Stimulated activated CD4-positive, alpha-beta T cell treated with anti-CD3 and anti-CD28 coated beads, Interleukin-15, amount 100 ng/mL, for 24 hours (primary cell): ENCODE measurements at regions not wholly inside any gene's neighbourhood (a gene's known extent, or its start where the extent isn't known, plus 50 kb on each side); places are given as distances from the start of the nearest gene placed in this dataset.

Source experiments
- DNase-seq: peaks from one replicate; pipeline ENCODE4 v3.0.0-alpha.2; 2020

DNA sequence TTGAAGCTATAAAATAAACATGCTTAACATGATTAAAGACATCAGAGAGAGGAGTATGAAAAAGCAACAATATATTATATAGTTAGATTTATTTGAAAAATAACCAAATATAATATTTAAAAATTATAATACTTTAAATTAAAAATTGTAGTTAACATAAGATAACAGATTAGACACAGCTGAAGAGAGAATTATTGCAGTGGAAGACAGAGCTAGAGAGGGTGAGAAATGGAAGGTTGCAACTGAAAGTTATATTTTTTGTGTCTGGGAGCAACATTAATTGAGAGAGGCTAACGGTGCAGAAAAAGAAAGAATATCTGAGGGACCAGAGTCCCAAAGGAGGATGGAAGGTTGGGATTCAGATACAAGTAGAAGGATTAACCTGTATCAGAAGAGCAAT lies 548.9 kb upstream of the FZD8 start:
- DNase-seq = no peak

DNA sequence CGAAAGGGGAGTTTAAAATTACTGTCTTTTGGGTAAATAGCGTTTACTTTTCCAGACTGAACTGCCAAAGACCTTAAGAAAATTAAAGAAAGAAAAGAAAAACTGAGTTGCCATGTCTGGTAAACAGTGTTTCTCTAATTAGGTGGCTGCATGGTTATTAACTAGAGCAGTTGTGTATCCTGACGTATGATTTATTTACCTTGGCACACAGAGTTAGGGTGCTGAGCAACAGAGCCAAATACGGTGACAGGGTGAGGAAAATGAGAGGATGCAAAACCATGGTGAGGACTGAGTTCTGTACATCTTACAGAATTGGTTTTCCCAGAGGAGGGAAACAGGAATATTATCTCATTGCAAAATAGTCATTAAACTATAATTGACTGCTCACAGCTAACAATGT lies 546.4 kb upstream of the FZD8 start:
- no peak for DNase-seq

GRCh38 chr10:36188080-36188453 lies 546.0 kb upstream of the FZD8 start:
- no peak for DNase-seq

GRCh38 chr10:36187380-36188079 lies 545.4 kb upstream of the FZD8 start:
- no peak for DNase-seq

- no peak for DNase-seq
Observed at GRCh38 chr10:36185097-36185496, 543.0 kb upstream of the FZD8 start.

- DNase-seq = no peak
Observed at GRCh38 chr10:36183726-36184125, 541.6 kb upstream of the FZD8 start.

DNA sequence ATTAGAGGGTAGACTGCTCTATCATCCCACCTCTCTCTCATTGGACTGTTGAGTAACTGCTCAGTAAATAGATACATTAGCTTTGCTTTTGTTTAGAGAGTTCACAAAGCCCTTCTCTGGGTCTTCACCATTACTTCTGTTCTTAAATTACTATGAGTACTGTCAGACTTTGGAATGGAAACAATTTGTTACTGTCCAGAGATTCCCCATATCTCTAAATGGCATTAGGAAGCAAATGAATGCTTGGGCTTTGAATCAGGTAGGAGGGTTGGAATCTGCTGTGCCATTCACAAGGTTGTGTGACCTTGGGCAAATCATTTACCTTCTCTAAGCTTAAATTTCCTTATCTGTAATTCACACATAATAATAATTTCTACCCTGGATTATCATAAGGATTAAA lies 541.0 kb upstream of the FZD8 start:
- no peak for DNase-seq

DNA sequence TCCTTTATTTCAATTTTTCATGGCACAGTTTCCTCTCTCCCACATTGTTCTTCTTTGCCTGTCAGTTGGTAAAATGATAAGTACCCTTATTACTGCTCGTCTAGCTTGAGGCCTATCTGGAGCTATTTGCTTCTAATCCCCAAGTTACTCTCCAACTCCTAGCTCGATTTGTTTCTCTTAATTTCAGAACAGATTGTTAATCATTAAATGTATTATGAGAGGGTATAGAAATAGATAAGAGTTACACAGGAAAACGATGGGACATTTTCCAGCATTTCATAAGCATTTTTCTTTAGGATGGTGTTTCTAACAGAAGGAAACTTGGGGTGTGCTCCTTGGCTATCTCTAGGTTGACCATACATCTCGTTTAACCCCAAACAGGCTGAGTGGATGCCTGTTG lies 540.5 kb upstream of the FZD8 start:
- no peak for DNase-seq

DNA sequence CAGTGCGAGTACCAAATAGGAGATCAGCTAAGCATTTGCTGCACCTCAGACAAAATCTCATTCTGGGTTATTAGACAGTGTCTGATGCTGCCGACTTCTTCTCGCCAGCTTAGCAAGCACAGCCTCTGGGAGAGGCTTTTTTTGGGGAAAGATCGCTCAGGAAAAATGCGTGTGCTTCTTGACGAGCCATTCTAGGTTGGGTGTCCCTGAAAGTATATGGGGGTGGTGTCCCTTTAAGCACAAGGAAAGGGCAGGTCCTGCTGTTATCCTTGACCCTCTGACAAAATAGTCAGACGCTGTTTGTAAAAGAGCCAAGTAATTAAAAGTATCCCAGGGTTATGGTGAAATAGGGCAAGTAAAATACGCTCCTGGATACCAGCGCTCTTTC lies 540.1 kb upstream of the FZD8 start:
- DNase-seq = no peak

GRCh38 chr10:36181426-36182178 lies 539.5 kb upstream of the FZD8 start:
- DNase-seq = no peak

DNA sequence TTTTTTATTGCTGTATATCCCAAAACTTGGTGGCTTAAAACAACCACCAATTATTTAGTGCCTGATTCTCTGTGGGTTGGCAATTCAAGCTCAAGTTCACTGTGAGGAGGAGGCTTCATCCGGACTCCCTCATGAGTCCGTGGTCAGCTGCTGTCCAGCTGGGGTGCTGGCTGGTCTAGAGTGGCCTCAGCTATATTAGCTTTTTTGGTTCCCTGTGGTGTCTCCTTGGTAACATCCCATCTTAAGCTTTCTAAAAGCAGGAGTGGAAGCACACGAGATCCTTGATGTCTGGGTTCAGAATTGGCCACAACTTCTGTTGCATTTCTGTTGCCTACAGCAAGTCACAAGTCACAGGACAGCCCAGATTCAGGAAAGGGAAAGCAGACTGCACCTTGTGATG lies 536.5 kb upstream of the FZD8 start:
- DNase-seq = no peak

GRCh38 chr10:36177071-36177470 lies 535.0 kb upstream of the FZD8 start:
- no peak for DNase-seq

GRCh38 chr10:36175954-36176353 lies 533.9 kb upstream of the FZD8 start:
- DNase-seq = no peak

DNA sequence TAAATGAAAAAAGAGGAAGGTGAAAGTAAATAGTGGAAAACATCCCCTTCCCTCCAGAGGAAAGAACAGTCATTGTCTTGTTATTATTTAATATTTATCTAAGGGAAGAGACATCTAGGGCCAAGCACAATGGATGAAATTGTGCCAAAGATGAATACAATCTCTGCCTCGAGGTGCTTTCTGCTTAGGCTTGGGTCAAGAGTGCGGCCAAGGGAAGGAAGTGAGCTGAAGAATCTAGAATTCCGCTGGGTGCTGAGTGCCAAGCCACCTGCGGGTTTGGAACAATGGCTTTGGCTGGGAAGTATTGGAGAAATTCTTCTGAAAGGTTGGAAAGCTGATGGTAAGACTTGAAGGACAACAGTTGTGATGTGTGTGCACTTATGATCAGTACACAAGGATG lies 531.3 kb upstream of the FZD8 start:
- no peak for DNase-seq

GRCh38 chr10:36171953-36172940 lies 530.2 kb upstream of the FZD8 start:
- no peak for DNase-seq

DNA sequence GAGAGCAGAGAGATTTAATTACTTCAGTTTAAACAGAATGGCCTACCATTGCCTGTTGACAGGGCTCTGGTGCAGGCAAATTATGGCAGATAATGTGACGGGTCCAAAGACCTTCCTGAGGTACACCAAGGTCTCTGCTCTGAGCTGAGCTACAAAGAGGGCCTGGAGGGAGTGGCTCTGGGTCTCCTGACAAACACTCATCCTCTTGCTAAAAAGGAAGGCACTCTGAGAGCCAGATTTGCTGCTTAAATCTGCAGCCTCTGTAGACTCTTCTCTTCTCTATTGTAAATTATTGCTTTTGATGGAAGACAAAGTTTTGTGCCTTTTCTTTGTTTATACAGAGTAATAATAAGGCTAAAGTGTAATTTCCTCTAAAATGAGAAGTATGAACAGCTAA lies 529.5 kb upstream of the FZD8 start:
- DNase-seq = no peak

DNA sequence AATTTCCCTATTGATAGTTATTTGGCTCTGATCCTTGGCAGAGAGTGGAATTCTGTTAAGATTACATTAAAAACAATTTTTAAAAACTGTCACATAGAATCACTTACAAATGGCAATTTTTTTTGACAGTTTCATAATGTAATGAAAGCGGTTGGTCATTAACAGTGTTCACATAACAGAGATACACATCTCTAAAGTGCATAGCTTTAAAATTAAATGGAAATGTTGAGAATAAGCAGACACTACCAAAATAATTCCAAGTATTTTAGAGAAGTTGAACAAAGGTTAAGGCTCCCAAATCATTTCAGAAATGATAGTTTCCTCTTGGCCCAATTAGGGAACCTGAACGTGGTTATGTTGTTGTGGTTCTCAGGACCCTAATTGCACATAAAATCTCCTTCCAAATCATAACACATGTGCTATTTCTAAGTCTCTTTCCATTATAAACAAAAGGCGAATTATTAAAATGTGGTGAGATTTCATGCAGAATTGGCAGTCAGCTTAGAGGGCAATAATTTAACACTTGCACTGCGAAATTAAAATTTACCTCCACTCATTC lies 528.9 kb upstream of the FZD8 start:
- no peak for DNase-seq

- no peak for DNase-seq
Observed at GRCh38 chr10:36170142-36170719, 528.1 kb upstream of the FZD8 start.

GRCh38 chr10:36168777-36169176 lies 526.7 kb upstream of the FZD8 start:
- DNase-seq = no peak

DNA sequence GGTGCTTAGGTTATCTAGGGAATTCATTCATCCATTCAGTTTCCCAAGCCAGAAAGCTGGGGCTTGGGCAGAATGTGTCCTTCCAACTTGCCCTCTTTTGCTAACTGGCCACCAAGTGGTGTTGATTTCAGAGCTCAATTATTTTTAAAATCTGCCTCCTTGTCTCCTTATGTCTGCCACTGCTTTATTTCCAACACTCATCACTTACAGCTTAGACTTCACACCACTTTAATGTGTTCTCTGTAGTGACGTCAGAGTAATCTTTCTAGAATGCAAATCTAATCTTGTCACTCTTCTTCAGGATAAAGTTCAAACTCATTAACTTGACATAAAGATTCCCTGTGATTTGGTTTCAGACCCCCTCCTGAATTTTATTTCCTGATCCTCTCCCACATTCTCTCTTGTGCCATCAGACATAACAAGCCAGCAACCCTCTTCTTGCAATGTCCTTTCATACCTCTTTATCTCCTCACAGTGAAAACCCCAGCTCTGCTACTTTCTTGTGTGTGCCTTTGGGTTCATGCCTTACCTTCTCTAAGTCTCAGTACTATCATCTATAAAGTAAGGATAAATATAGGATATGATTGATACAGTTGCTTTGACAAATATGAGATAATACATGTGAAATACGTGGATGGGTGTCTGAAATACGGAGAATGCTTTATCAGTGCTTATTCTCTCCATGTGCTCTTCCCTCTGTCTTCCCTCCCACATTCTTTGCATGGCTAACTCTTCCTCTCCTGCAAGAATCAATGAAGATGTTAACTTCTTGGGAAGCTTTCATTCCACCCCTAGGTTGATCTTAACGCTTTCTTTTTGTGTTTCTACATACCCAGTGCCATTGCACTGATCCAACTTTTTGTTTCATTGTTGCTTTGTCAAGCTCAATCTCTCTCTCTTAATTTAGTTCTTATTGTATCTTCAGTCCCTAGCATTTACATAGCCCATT lies 522.7 kb upstream of the FZD8 start:
- DNase-seq = no peak

DNA sequence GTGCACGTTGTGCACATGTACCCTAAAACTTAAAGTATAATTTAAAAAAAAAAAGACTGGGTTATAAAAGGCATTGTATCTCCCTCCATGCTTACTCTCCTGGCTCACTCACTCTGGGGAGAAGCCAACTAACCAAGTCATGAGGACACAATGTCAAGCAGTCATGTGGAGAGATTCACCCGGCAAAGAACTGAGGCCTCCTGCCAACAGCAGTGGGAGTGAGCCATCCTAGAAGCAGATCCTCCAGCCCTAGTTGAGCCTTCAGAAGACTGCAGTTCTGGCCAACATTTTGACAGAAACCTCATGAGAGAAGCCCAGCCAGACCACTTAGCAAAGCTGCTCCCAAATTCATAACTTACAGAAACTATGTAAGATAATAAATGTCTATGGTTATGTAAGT lies 521.7 kb upstream of the FZD8 start:
- DNase-seq = no peak

GRCh38 chr10:36157486-36157885 lies 515.4 kb upstream of the FZD8 start:
- DNase-seq = no peak
